Mesenchymal stem cell (in vitro differentiated cells and primary cell): ENCODE measurements at regions not wholly inside any gene's neighbourhood (a gene's known extent, or its start where the extent isn't known, plus 50 kb on each side); places are given as distances from the start of the nearest gene placed in this dataset.

Experiments used
- DNase-seq: peaks from one replicate; pipeline ENCODE4 v3.0.0-alpha.2; 2013
- H2AFZ ChIP-seq: one replicate; pipeline ENCODE4 v1.6.1; 2013; ENCODE audit warnings: low read depth, mild to moderate bottlenecking, control low read depth, inconsistent platforms, low read length, moderate library complexity
- H2AK5ac ChIP-seq: 2 replicates; pipeline ENCODE4 v1.6.1; 2013; ENCODE audit warnings: low read length, moderate library complexity, mild to moderate bottlenecking, inconsistent platforms; ENCODE audit not compliant: severe bottlenecking
- H2BK120ac ChIP-seq: one replicate; pipeline ENCODE4 v1.6.1; 2013; ENCODE audit warnings: low read depth, mild to moderate bottlenecking, inconsistent platforms, low read length, moderate library complexity
- H2BK12ac ChIP-seq, 2 experiments: one replicate each; pipeline ENCODE4 v1.6.1; 2013; ENCODE audit warnings: inconsistent platforms in 2 of 2, low read length in 2 of 2, mild to moderate bottlenecking in 2 of 2, moderate library complexity in 2 of 2, control low read depth in 1 of 2
- H2BK15ac ChIP-seq: one replicate; pipeline ENCODE4 v1.6.1; 2013; ENCODE audit warnings: mild to moderate bottlenecking, low read depth, inconsistent platforms; ENCODE audit not compliant: poor library complexity, severe bottlenecking
- H2BK5ac ChIP-seq: 2 replicates; pipeline ENCODE4 v1.6.1; 2013; ENCODE audit warnings: low read depth, mild to moderate bottlenecking, low read length, control low read depth, inconsistent platforms; ENCODE audit not compliant: poor library complexity, severe bottlenecking
- H3K14ac ChIP-seq, 2 experiments: one replicate each; pipeline ENCODE4 v1.6.1; 2013; ENCODE audit warnings: inconsistent platforms in 2 of 2, low read length in 2 of 2, control low read depth in 1 of 2, mild to moderate bottlenecking in 1 of 2, moderate library complexity in 1 of 2
- H3K18ac ChIP-seq, 2 experiments: one replicate each; pipeline ENCODE4 v1.6.1; 2013; ENCODE audit warnings: inconsistent platforms in 2 of 2, low read length in 2 of 2, control low read depth in 1 of 2, low read depth in 1 of 2, mild to moderate bottlenecking in 1 of 2
- H3K23ac ChIP-seq, 2 experiments: one replicate each; pipeline ENCODE4 v1.6.1; 2013; ENCODE audit warnings: inconsistent platforms in 2 of 2, low read length in 2 of 2, mild to moderate bottlenecking in 2 of 2, moderate library complexity in 2 of 2, control low read depth in 1 of 2
- H3K27ac ChIP-seq: 2 replicates; pipeline ENCODE4 v1.5.1; 2013; ENCODE audit warnings: mild to moderate bottlenecking, moderate library complexity, low read length, control low read depth, inconsistent platforms; ENCODE audit not compliant: poor library complexity, severe bottlenecking
- H3K27me3 ChIP-seq, 2 experiments: 2 replicates each; pipeline versions ENCODE4 v1.6.1 to v1.7.0; 2013; ENCODE audit warnings: low read length in 2 of 2, mild to moderate bottlenecking in 2 of 2, moderate library complexity in 2 of 2, control low read depth in 1 of 2, inconsistent platforms in 1 of 2; ENCODE audit not compliant: control insufficient read depth in 1 of 2, insufficient read depth in 1 of 2
- H3K36me3 ChIP-seq, 2 experiments: 2 replicates each; pipeline versions ENCODE4 v1.6.1 to v1.7.0; 2013; ENCODE audit warnings: low read length in 2 of 2, control low read depth in 1 of 2, inconsistent platforms in 1 of 2, low read depth in 1 of 2, mild to moderate bottlenecking in 1 of 2; ENCODE audit not compliant: insufficient read depth in 2 of 2, control insufficient read depth in 1 of 2
- H3K4ac ChIP-seq, 2 experiments: one replicate each; pipeline ENCODE4 v1.6.1; 2013; ENCODE audit warnings: inconsistent platforms in 2 of 2, low read length in 2 of 2, mild to moderate bottlenecking in 2 of 2, moderate library complexity in 2 of 2, control low read depth in 1 of 2, low read depth in 1 of 2
- H3K4me1 ChIP-seq: 2 replicates; pipeline ENCODE4 v1.6.1; 2013; ENCODE audit warnings: low read depth, low read length, control low read depth; ENCODE audit not compliant: control insufficient read depth, insufficient read depth
- H3K4me2 ChIP-seq: 2 replicates; pipeline ENCODE4 v1.6.1; 2013; ENCODE audit warnings: low read length, mild to moderate bottlenecking, inconsistent platforms; ENCODE audit not compliant: poor library complexity, severe bottlenecking
- H3K4me3 ChIP-seq, 2 experiments: 2 replicates each; pipeline versions ENCODE4 v1.5.1 to v1.7.0; 2013; ENCODE audit warnings: low read length in 2 of 2, mild to moderate bottlenecking in 2 of 2, control low read depth in 1 of 2, low read depth in 1 of 2; ENCODE audit not compliant: insufficient read depth in 1 of 2
- H3K79me1 ChIP-seq: replicated peaks from 2 replicates; pipeline ENCODE4 v1.6.1; 2013; ENCODE audit warnings: mild to moderate bottlenecking, control low read depth, low read length, inconsistent platforms; ENCODE audit not compliant: poor library complexity, severe bottlenecking
- H3K9ac ChIP-seq: 2 replicates; pipeline ENCODE4 v1.7.0; 2013; ENCODE audit warnings: mild to moderate bottlenecking, low read length, moderate library complexity
- H3K9me3 ChIP-seq: 2 replicates; pipeline ENCODE4 v1.7.0; 2013; ENCODE audit warnings: mild to moderate bottlenecking, low read length; ENCODE audit not compliant: control insufficient read depth
- H4K8ac ChIP-seq: one replicate; pipeline ENCODE4 v1.6.1; 2013; ENCODE audit warnings: inconsistent platforms, mild to moderate bottlenecking, low read length, moderate library complexity
- H4K91ac ChIP-seq: one replicate; pipeline ENCODE4 v1.6.1; 2013; ENCODE audit warnings: mild to moderate bottlenecking, low read length, inconsistent platforms
- WGBS: methylation state at CpG from one replicate; pipeline ENCODE4 v1.1.7; 2013; ENCODE audit warnings: mixed read lengths; 5-methylcytosine and 5-hydroxymethylcytosine counted together

DNA sequence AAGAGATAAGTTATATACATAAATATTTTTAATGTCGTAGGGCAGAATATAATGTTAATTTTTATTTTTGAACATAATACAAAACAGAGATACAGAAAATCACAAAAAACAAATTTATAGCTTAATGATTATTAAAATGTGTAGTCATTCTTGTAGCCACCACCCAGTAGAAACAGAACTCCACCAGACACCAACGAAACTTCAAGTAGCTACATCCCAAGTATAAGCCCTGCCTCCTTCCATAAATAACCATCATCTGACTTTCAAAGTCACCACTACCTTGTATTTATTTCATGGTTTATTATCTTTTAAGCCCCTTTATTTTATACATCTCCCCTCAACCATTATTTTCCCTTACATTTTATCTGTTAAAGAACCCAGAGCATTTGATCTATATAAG lies 111.9 kb upstream of the ZWINT start:
- H3K14ac ChIP-seq: no peak overlapping the region
- H3K79me1 ChIP-seq: no peaks in the 10 kb centered on the region
- no peak overlapping the region for H3K18ac ChIP-seq
- H3K9ac ChIP-seq: no peak overlapping the region
- no peak overlapping the region for H3K4ac ChIP-seq
- DNase-seq: no peak
- peaks cover 6% of the 10 kb centered on the region for H3K9me3 ChIP-seq
- no peaks in the 10 kb centered on the region for H3K36me3 ChIP-seq
- 70% methylated on average over 1 of the region's 2 CpGs for WGBS
- H2BK5ac ChIP-seq: no peak overlapping the region
- H2BK12ac ChIP-seq: no peak overlapping the region
- H3K4me1 ChIP-seq: no peaks in the 10 kb centered on the region
- H4K8ac ChIP-seq: no peak overlapping the region
- no peak overlapping the region for H2BK120ac ChIP-seq
- no peaks in the 10 kb centered on the region for H3K27me3 ChIP-seq
- H2AK5ac ChIP-seq: no peak overlapping the region
- H3K4me3 ChIP-seq: no peak overlapping the region
- no peak overlapping the region for H3K23ac ChIP-seq
- H2BK15ac ChIP-seq: no peak overlapping the region
- H2AFZ ChIP-seq: no peak overlapping the region
- H3K27ac ChIP-seq: no peak overlapping the region
- H4K91ac ChIP-seq: no peak overlapping the region
- no peak overlapping the region for H3K4me2 ChIP-seq

DNA sequence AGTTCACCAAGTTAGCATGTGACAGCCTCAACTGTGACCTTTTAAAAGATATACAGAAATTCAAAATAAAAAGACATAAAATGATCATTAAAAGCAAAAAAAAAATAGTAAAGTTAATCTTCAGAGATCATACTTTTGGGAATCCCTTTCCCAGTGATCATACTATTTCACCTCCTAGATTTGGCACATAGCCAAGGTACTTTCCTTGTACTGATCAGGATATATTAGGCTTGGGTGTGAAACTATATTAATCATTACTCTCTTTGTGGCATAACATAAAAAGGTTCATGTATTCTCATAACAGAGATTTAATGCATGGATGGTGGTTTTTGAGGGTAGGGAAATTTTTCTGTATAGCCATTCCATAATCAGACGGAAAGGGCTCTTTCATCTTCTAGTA lies 109.6 kb upstream of the ZWINT start:
- Histone ChIP-seq H4K8ac (no peak overlapping the region), H3K4me2 (no peak overlapping the region), H2AK5ac (no peak overlapping the region), H3K4me3 (no peak overlapping the region), H3K9ac (no peak overlapping the region), H3K9me3 (no peaks in the 10 kb centered on the region), H3K27ac (no peak overlapping the region), H2AFZ (no peak overlapping the region), H2BK15ac (no peak overlapping the region), H4K91ac (no peak overlapping the region), H3K18ac (no peak overlapping the region), H2BK120ac (no peak overlapping the region), H3K27me3 (no peaks in the 10 kb centered on the region), H3K36me3 (no peaks in the 10 kb centered on the region), H3K4me1 (no peaks in the 10 kb centered on the region), H2BK5ac (no peak overlapping the region), H3K4ac (no peak overlapping the region), H3K79me1 (no peaks in the 10 kb centered on the region), H2BK12ac (no peak overlapping the region), H3K14ac (no peak overlapping the region), H3K23ac (no peak overlapping the region)
- no peak for DNase-seq
- no CpG with 5 or more reads among the region's 1 CpG for WGBS

GRCh38 chr10:56469482-56469881 lies 108.4 kb upstream of the ZWINT start:
- H2BK5ac ChIP-seq: no peak overlapping the region
- no peak overlapping the region for H2AFZ ChIP-seq
- H3K9me3 ChIP-seq: no peaks in the 10 kb centered on the region
- H3K4me2 ChIP-seq: no peak overlapping the region
- H2BK120ac ChIP-seq: no peak overlapping the region
- no peak overlapping the region for H4K91ac ChIP-seq
- H3K36me3 ChIP-seq: no peaks in the 10 kb centered on the region
- no peak overlapping the region for H4K8ac ChIP-seq
- no peaks in the 10 kb centered on the region for H3K79me1 ChIP-seq
- H2AK5ac ChIP-seq: no peak overlapping the region
- H3K18ac ChIP-seq: no peak overlapping the region
- no peak overlapping the region for H3K9ac ChIP-seq
- no peak overlapping the region for H2BK15ac ChIP-seq
- no peaks in the 10 kb centered on the region for H3K27me3 ChIP-seq
- H2BK12ac ChIP-seq: no peak overlapping the region
- DNase-seq: no peak
- no peaks in the 10 kb centered on the region for H3K4me1 ChIP-seq
- H3K4ac ChIP-seq: no peak overlapping the region
- H3K14ac ChIP-seq: no peak overlapping the region
- no peak overlapping the region for H3K23ac ChIP-seq
- no peak overlapping the region for H3K4me3 ChIP-seq
- no peak overlapping the region for H3K27ac ChIP-seq

GRCh38 chr10:56466005-56466404 lies 104.9 kb upstream of the ZWINT start:
- Histone ChIP-seq H3K18ac (no peak overlapping the region), H3K4me3 (no peak overlapping the region), H3K27me3 (no peaks in the 10 kb centered on the region), H3K4me1 (no peaks in the 10 kb centered on the region), H2BK5ac (no peak overlapping the region), H4K91ac (no peak overlapping the region), H3K4me2 (no peak overlapping the region), H3K4ac (no peak overlapping the region), H3K9ac (no peak overlapping the region), H2BK120ac (no peak overlapping the region), H3K23ac (no peak overlapping the region), H3K14ac (no peak overlapping the region), H3K36me3 (no peaks in the 10 kb centered on the region), H2AFZ (no peak overlapping the region), H2BK12ac (no peak overlapping the region), H3K9me3 (no peaks in the 10 kb centered on the region), H4K8ac (no peak overlapping the region), H2BK15ac (no peak overlapping the region), H3K27ac (no peak overlapping the region), H3K79me1 (no peaks in the 10 kb centered on the region), H2AK5ac (no peak overlapping the region)
- WGBS: 79% methylated on average over 6 of the region's 6 CpGs
- no peak for DNase-seq
